Central memory CD8-positive, alpha-beta T cell (primary cell): ENCODE measurements at regions not wholly inside any gene's neighbourhood (a gene's known extent, or its start where the extent isn't known, plus 50 kb on each side); places are given as distances from the start of the nearest gene placed in this dataset.

Source experiments
- ATAC-seq: fragments of 150-1000 bp; cut with Tn5 transposase; replicated peaks from 2 replicates; pipeline ENCODE4 v1.10.0; 2022; ENCODE audit warnings: mild to moderate bottlenecking, moderate FRiP score, moderate number of reproducible peaks; ENCODE audit not compliant: poor library complexity, severe bottlenecking; ENCODE audit errors: extremely low read depth
- DNase-seq, 2 donors: peaks; one replicate each; pipeline ENCODE4 v3.0.0; 2021; ENCODE audit warnings: low spot score in 2 of 2
- H3K27ac Mint-ChIP-seq: one replicate; pipeline ENCODE4 v1.8.0; 2022; ENCODE audit warnings: low read depth, mild to moderate bottlenecking, moderate library complexity, mixed read lengths
- H3K27me3 Mint-ChIP-seq: one replicate; pipeline ENCODE4 v1.8.0; 2022; ENCODE audit warnings: mixed read lengths
- H3K36me3 Mint-ChIP-seq: one replicate; pipeline ENCODE4 v1.8.0; 2022; ENCODE audit warnings: mild to moderate bottlenecking, moderate library complexity, mixed read lengths; ENCODE audit not compliant: insufficient read depth
- H3K4me1 Mint-ChIP-seq: one replicate; pipeline ENCODE4 v1.8.0; 2022; ENCODE audit warnings: mixed read lengths
- H3K4me3 Mint-ChIP-seq: one replicate; pipeline ENCODE4 v1.8.0; 2022; ENCODE audit warnings: mild to moderate bottlenecking, moderate library complexity, mixed read lengths
- H3K9me3 Mint-ChIP-seq: one replicate; pipeline ENCODE4 v1.8.0; 2022; ENCODE audit warnings: mixed read lengths

DNA sequence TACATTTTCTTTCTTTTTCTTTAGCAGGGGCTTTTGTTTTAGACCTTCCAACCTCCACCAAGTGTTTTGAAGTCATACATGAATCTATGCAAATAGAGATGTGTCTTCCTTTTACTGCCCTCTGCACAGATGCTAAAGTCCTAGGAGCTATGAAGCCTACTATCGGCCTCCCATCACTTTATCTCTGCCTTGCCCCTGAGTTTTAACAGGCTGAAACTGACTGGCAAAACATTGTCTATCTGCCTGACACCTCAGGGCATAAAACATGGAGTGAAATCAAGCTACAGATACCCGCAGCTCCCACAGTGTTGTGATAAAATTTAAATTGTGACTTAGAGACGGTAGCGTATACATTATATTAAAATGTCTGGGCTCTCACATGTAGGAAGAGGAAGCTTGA, 604.6 kb upstream of the C9orf72 start:
- Mint-ChIP-seq H3K4me3 (no peak overlapping the region), H3K27ac (no peak overlapping the region), H3K4me1 (no peaks in the 10 kb centered on the region), H3K27me3 (no peaks in the 10 kb centered on the region), H3K36me3 (no peaks in the 10 kb centered on the region), H3K9me3 (peaks cover 16% of the 10 kb centered on the region)
- DNase-seq: no peak
- ATAC-seq: no peak

DNA sequence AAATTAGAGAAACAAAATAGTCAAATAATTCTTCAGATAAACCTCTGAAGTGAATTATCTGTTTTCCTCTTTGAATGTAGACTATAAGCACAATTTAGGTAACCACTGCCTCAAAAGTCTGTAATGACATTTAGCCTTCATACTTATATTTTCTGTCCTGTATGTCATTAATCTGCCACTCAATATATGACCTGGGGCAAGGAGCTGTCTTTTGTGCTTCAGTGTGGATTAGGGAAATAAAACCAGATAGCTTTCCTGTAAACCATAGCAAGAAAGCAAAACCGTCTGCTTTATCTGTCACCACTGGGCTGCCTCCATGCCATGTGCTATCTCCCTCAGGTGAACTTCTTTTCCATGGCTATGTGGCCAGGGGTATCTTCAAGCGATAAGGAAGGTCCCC, 606.6 kb upstream of the C9orf72 start:
- H3K4me3 Mint-ChIP-seq: no peak overlapping the region
- H3K27ac Mint-ChIP-seq: no peak overlapping the region
- DNase-seq (no peak), ATAC-seq (no peak)
- H3K36me3 Mint-ChIP-seq: no peaks in the 10 kb centered on the region
- H3K4me1 Mint-ChIP-seq: no peaks in the 10 kb centered on the region
- H3K27me3 Mint-ChIP-seq: no peaks in the 10 kb centered on the region
- H3K9me3 Mint-ChIP-seq: peaks cover 22% of the 10 kb centered on the region

DNA sequence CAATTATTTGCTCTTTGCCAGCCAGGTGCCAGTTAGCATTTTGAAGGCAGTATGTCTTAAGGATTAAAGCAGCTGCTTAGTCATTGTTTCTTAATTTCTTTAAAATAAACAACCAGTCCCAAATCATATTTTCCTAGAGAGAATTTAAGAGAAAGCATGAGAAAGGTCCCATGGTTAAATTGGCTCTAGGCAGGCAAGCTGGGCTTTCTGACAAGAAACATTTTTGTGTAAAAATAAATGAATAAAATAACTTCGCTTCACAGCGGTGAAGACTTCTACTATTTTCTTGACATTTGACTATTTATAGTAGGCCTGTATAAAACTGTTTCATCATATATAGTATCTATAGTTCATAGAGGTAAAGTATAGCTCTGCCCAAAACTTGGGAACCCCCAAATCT, 617.7 kb upstream of the C9orf72 start:
- ATAC-seq: no peak
- Mint-ChIP-seq H3K27ac (no peak overlapping the region), H3K4me3 (no peak overlapping the region)

DNA sequence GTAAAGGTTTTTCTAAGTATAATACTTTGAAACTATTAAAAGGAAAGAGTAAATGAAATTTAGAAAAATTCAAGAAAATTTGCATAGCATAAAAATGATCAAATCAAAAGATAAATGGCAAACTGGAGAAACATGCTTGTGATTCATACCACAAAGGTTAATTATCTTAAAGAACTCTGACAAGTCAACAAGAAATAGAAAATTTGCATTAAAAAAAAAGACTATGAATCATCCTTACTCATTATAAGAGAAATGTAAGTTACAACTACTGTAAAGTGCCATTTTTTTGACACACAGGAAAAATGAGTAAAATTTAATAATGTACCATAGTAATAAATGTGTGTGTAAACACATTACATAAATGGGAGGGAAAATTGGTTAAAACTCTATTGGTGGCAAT, 624.4 kb upstream of the C9orf72 start:
- Mint-ChIP-seq H3K27ac (no peak overlapping the region), H3K36me3 (no peaks in the 10 kb centered on the region), H3K27me3 (no peaks in the 10 kb centered on the region), H3K9me3 (peaks cover 7% of the 10 kb centered on the region), H3K4me3 (no peak overlapping the region), H3K4me1 (no peaks in the 10 kb centered on the region)
- ATAC-seq: no peak
- no peak for DNase-seq

More for the DNA sequence above, 617.7 kb upstream of the C9orf72 start:
- DNase-seq: no peak
- no peaks in the 10 kb centered on the region for H3K36me3 Mint-ChIP-seq
- no peaks in the 10 kb centered on the region for H3K4me1 Mint-ChIP-seq
- H3K9me3 Mint-ChIP-seq: peaks cover 24% of the 10 kb centered on the region
- H3K27me3 Mint-ChIP-seq: no peaks in the 10 kb centered on the region

DNA sequence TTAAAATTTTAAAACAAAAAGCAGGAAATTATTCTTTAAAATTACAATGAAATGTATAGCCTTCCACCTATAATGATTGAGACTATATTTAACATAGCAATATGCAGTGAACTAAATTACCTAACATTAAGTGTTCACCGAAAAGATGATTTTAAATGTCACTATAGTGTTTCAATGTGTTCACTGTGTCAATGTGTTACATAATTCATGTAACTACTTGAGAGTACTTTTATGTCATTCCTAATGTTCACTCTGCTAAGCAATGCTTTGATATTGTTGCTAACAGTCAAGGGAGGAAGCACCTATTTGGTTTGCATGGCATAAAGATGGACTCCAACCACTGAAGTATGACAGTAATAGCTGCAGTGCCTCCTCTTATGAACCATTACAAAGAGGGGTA, 629.8 kb upstream of the C9orf72 start:
- no peaks in the 10 kb centered on the region for H3K36me3 Mint-ChIP-seq
- no peak for ATAC-seq
- no peak overlapping the region for H3K27ac Mint-ChIP-seq
- peaks cover 18% of the 10 kb centered on the region for H3K9me3 Mint-ChIP-seq
- no peak for DNase-seq
- H3K4me1 Mint-ChIP-seq: no peaks in the 10 kb centered on the region
- no peaks in the 10 kb centered on the region for H3K27me3 Mint-ChIP-seq
- H3K4me3 Mint-ChIP-seq: no peak overlapping the region

DNA sequence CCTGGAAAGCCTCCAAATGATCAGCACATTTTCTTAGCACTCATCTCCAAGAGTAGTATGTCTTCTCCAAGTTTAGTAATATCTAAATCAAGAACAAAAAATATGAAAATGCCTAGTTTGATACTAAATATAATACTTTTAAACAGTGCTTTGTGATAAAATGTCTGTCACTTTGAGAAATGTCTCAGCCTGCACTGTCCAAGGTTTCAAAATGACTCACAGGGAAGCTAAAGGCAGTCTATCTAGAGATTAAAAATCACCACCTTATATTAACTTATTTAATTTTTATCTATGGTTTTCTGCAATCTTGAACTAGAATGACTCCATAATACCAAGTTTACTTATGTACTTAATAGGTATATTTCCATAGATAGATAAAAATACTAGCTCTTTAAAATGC, 633.0 kb upstream of the C9orf72 start:
- Mint-ChIP-seq H3K27me3 (no peaks in the 10 kb centered on the region), H3K4me3 (no peak overlapping the region), H3K9me3 (peaks cover 26% of the 10 kb centered on the region), H3K36me3 (no peaks in the 10 kb centered on the region), H3K27ac (no peak overlapping the region), H3K4me1 (no peaks in the 10 kb centered on the region)
- ATAC-seq (no peak), DNase-seq (no peak)

DNA sequence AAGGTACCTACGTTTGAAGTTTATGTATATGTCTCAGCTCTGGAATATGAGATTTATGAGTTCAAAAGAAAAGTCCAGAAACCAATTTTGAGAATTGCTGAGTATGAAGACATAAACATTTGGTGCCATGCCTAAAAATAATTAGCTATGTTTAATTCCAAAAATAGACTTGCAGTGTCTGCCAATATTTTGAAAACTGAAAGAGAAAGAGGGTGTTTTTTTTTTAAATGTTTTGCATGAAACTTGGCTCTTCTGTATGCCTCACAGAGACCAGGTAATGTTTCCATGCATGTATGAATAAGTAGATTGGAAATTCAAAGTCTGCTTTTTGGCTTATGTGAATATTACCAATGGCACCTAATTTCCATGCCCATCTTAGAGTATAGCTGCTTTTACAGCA, 634.4 kb upstream of the C9orf72 start:
- no peak overlapping the region for H3K27ac Mint-ChIP-seq
- no peaks in the 10 kb centered on the region for H3K27me3 Mint-ChIP-seq
- H3K36me3 Mint-ChIP-seq: no peaks in the 10 kb centered on the region
- DNase-seq (no peak), ATAC-seq (no peak)
- no peak overlapping the region for H3K4me3 Mint-ChIP-seq
- no peaks in the 10 kb centered on the region for H3K4me1 Mint-ChIP-seq
- peaks cover 25% of the 10 kb centered on the region for H3K9me3 Mint-ChIP-seq

DNA sequence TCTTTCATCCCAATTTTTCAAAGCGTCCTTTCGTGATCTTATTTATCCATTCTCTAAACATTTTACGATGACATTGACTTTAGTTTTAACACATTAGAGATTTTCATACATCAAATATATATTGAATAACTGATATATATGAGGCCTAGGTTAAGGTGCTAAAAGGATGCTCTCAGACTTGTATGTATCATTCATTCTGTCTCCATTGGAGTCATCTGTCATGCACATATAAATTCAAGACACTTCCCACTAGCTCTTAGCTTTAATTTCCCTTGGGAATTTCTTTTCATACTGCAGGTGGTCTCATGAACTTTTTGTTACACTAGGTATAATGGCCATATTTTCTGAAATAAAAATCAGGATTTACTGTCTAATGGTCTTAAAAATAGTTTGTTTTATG, 635.8 kb upstream of the C9orf72 start:
- ATAC-seq (no peak), DNase-seq (no peak)
- Mint-ChIP-seq H3K27me3 (no peaks in the 10 kb centered on the region), H3K4me1 (no peaks in the 10 kb centered on the region), H3K4me3 (no peak overlapping the region), H3K36me3 (no peaks in the 10 kb centered on the region), H3K9me3 (peaks cover 20% of the 10 kb centered on the region), H3K27ac (no peak overlapping the region)

DNA sequence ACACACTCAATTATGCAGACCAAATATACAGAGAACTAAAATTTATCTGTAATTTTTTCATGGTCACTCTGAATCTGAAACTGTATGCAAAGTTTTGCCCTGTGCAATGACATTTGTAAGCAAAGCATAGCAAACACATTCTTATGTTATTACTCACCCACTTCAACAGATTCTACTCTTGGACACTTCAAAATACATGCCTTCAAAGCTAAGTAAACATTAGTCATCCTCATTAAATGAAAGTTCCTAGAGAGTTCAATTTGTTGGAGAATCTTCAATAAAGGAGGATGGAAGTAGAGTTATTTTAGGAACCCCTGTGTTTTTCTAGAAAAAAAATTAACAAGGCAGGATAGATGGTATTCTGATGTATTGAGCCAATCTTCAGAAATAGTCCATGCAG, 639.7 kb upstream of the C9orf72 start:
- Mint-ChIP-seq H3K4me1 (no peaks in the 10 kb centered on the region), H3K36me3 (no peaks in the 10 kb centered on the region), H3K4me3 (no peak overlapping the region), H3K9me3 (peaks cover 14% of the 10 kb centered on the region), H3K27ac (no peak overlapping the region), H3K27me3 (no peaks in the 10 kb centered on the region)
- ATAC-seq: no peak
- DNase-seq: no peak

DNA sequence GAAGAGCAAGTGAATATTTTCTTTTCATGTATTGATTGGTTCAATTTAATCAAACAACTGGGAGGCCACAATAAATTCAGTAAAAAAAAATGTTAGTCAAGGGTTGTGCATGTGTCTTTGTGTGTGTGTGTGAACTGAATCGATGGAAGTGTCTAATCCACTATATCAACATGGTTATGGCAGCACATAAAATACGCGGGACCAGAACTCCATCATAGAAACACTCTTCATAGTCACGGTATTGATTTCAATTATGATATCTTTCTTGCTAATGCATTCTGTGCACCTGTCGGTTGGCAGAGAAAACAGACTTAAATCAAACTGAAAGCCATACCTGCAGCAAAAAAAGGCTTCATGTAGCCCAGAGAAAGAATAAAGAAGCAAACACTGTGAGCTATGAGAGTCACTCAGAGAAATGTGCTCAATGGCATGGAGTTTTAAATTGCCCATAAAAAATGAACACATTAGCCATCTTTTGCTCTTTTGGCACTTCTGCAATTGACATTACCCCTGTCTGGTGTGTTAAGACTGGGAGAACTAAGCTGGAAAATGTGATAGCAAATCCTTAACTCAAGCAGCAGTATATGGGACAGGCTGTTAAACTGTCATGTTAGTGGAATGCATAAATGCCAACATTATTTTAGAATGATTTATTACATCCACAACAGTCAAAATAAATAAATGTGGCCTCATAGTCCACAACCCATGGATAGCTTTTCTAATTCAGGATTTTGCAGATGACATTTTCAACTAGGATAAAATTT, 642.4 kb upstream of the C9orf72 start:
- no peak overlapping the region for H3K27ac Mint-ChIP-seq
- H3K9me3 Mint-ChIP-seq: peaks cover 6% of the 10 kb centered on the region
- DNase-seq: no peak
- ATAC-seq: no peak
- no peak overlapping the region for H3K4me3 Mint-ChIP-seq
- H3K27me3 Mint-ChIP-seq: no peaks in the 10 kb centered on the region
- no peaks in the 10 kb centered on the region for H3K4me1 Mint-ChIP-seq
- H3K36me3 Mint-ChIP-seq: no peaks in the 10 kb centered on the region

DNA sequence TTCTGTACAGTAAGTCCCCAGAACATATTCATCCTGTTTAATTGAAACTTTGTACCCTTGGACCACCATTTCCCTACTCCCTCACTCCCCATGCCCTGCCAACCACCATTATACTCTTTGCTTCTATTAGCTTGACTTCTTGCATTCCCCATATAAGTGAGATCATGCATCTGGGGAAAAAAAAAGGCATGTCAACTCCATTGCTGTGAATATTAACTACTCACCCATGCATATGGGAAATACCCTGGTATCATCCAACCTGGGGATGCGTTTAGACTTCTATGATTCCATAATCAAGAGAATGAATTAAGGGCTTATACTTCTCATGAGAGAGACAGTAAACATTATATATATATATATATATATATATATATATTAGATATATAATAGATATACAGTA, 659.4 kb upstream of the C9orf72 start:
- no peaks in the 10 kb centered on the region for H3K4me1 Mint-ChIP-seq
- peaks cover 2% of the 10 kb centered on the region for H3K36me3 Mint-ChIP-seq
- H3K27ac Mint-ChIP-seq: no peak overlapping the region
- H3K4me3 Mint-ChIP-seq: no peak overlapping the region
- H3K9me3 Mint-ChIP-seq: peaks cover 24% of the 10 kb centered on the region
- H3K27me3 Mint-ChIP-seq: no peaks in the 10 kb centered on the region
- ATAC-seq (no peak), DNase-seq (no peak)

DNA sequence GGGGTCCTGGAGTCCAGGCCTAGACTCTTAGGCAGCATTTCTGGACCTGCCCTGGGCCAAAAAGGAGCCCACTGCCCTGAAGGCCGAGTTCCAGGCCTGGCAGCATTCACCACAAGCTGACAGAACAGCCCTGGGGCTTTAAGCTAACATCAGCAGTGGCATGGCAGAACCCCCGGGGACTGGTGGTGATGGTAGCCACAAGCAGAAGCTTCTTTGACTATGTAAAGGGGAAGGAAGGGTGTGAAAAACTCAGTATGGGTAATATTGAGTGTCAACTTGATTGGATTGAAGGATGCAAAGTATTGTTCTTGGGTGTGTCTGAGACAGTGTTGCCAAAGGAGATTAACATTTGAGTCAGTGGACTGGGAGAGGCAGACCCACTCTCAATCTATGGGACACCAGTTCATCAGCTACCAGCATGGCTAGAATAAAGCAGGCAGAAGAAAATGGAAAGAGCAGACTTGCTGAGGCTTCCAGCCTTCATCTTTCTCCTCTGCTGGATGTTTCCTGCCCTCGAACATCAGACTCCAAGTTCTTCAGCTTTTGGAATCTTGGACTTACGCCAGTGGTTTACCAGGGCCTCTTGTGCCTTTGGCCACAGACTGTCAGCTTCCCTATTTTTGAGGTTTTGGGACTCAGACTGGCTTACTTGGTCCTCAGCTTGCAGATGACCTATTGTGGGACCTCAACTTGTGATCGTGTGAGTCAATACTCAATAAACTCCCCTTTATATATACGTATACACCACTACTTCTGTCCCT, 661.0 kb upstream of the C9orf72 start:
- H3K36me3 Mint-ChIP-seq: peaks cover 2% of the 10 kb centered on the region
- DNase-seq (no peak), ATAC-seq (no peak)
- no peaks in the 10 kb centered on the region for H3K4me1 Mint-ChIP-seq
- H3K4me3 Mint-ChIP-seq: no peak overlapping the region
- H3K27ac Mint-ChIP-seq: no peak overlapping the region
- H3K9me3 Mint-ChIP-seq: peaks cover 37% of the 10 kb centered on the region
- no peaks in the 10 kb centered on the region for H3K27me3 Mint-ChIP-seq

DNA sequence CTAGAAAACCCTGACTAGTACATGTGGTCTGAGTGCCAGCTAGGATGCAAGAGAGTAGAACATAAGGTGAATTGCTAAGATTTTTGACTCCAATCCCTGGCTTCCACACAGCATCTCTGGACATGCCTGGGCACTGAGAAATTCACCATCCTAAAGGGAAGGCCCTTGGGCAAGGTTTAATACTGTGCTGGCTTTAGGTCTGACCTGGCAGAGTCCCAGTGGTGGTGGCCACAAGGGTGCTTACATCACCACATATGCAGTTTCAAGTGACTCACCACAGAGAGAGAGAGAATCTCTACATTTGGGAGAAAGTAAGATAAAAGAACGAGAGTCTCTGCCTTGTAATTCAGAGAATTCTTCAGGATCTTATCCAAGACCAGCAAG, 661.6 kb upstream of the C9orf72 start:
- no peak overlapping the region for H3K27ac Mint-ChIP-seq
- no peak for DNase-seq
- H3K9me3 Mint-ChIP-seq: peaks cover 37% of the 10 kb centered on the region
- H3K27me3 Mint-ChIP-seq: no peaks in the 10 kb centered on the region
- no peak for ATAC-seq
- no peaks in the 10 kb centered on the region for H3K4me1 Mint-ChIP-seq
- H3K4me3 Mint-ChIP-seq: no peak overlapping the region
- H3K36me3 Mint-ChIP-seq: peaks cover 2% of the 10 kb centered on the region
